ENCODE measurements at regions not wholly inside any gene's neighbourhood (a gene's known extent, or its start where the extent isn't known, plus 50 kb on each side); places are given as distances from the start of the nearest gene placed in this dataset.
A peak's percentile ranks its signal among the peaks of the same experiment; 100 is the strongest.

GRCh38 chr18:37872562-37872961, 307.0 kb upstream of the CELF4 start:
- DNase-seq = no peak
- no peaks in the 10 kb centered on the region for H3K27me3 ChIP-seq (replicated peaks in 2 of 5; ENCODE audit: control insufficient read depth in 4 of 5, insufficient read depth in 5 of 5, low read length in 4 of 5)
- ChIA-PET POLR2A (no interaction called here), CTCF (no interaction called here)
- 100% methylated on average over 2 of the region's 2 CpGs for WGBS (ENCODE audit: insufficient coverage)
- no peaks in the 10 kb centered on the region for H3K4me1 ChIP-seq (ENCODE audit: control extremely low read depth in 1 of 4, control insufficient read depth in 4 of 4, insufficient read depth in 4 of 4, low read length in 3 of 4)
- no peaks in the 10 kb centered on the region for H3K36me3 ChIP-seq (ENCODE audit: control insufficient read depth in 4 of 4, insufficient read depth in 4 of 4, low read length in 3 of 4)
- H3K9me3 ChIP-seq (ENCODE audit: control extremely low read depth in 1 of 5, control insufficient read depth in 4 of 5, insufficient read depth in 2 of 5, low read depth in 1 of 5, low read length in 4 of 5) = no peaks in the 10 kb centered on the region
- no peak overlapping the region for H3K27ac ChIP-seq (ENCODE audit: insufficient read depth in 1 of 2, low read depth in 1 of 2, low read length in 2 of 2, poor library complexity in 1 of 2, severe bottlenecking in 2 of 2)
- no peak overlapping the region for H3K4me3 ChIP-seq (ENCODE audit: control insufficient read depth in 1 of 7, extremely low read depth in 1 of 7, insufficient read depth in 4 of 7, low read depth in 2 of 7, low read length in 6 of 7)

- no peaks in the 10 kb centered on the region for H3K36me3 ChIP-seq (ENCODE audit: control insufficient read depth in 4 of 4, insufficient read depth in 4 of 4, low read length in 3 of 4)
- DNase-seq = no peak
- no peak overlapping the region for H3K27ac ChIP-seq (ENCODE audit: insufficient read depth in 1 of 2, low read depth in 1 of 2, low read length in 2 of 2, poor library complexity in 1 of 2, severe bottlenecking in 2 of 2)
- no peaks in the 10 kb centered on the region for H3K27me3 ChIP-seq (replicated peaks in 2 of 5; ENCODE audit: control insufficient read depth in 4 of 5, insufficient read depth in 5 of 5, low read length in 4 of 5)
- 100% methylated on average over 1 of the region's 1 CpG for WGBS (ENCODE audit: insufficient coverage)
- ChIA-PET POLR2A (no interaction called here), CTCF (no interaction called here)
- H3K9me3 ChIP-seq (ENCODE audit: control extremely low read depth in 1 of 5, control insufficient read depth in 4 of 5, insufficient read depth in 2 of 5, low read depth in 1 of 5, low read length in 4 of 5) = no peaks in the 10 kb centered on the region
- no peak overlapping the region for H3K4me3 ChIP-seq (ENCODE audit: control insufficient read depth in 1 of 7, extremely low read depth in 1 of 7, insufficient read depth in 4 of 7, low read depth in 2 of 7, low read length in 6 of 7)
- H3K4me1 ChIP-seq (ENCODE audit: control extremely low read depth in 1 of 4, control insufficient read depth in 4 of 4, insufficient read depth in 4 of 4, low read length in 3 of 4) = no peaks in the 10 kb centered on the region
Measured at GRCh38 chr18:37871561-37871960, 306.0 kb upstream of the CELF4 start.

GRCh38 chr18:37869051-37869450, 303.5 kb upstream of the CELF4 start:
- ChIA-PET POLR2A (no interaction called here), CTCF (no interaction called here)
- Histone ChIP-seq H3K9me3 (ENCODE audit: control extremely low read depth in 1 of 5, control insufficient read depth in 4 of 5, insufficient read depth in 2 of 5, low read depth in 1 of 5, low read length in 4 of 5) (no peaks in the 10 kb centered on the region), H3K36me3 (ENCODE audit: control insufficient read depth in 4 of 4, insufficient read depth in 4 of 4, low read length in 3 of 4) (no peaks in the 10 kb centered on the region), H3K4me1 (ENCODE audit: control extremely low read depth in 1 of 4, control insufficient read depth in 4 of 4, insufficient read depth in 4 of 4, low read length in 3 of 4) (no peaks in the 10 kb centered on the region), H3K27me3 (replicated peaks in 2 of 5; ENCODE audit: control insufficient read depth in 4 of 5, insufficient read depth in 5 of 5, low read length in 4 of 5) (no peaks in the 10 kb centered on the region), H3K27ac (ENCODE audit: insufficient read depth in 1 of 2, low read depth in 1 of 2, low read length in 2 of 2, poor library complexity in 1 of 2, severe bottlenecking in 2 of 2) (no peak overlapping the region), H3K4me3 (ENCODE audit: control insufficient read depth in 1 of 7, extremely low read depth in 1 of 7, insufficient read depth in 4 of 7, low read depth in 2 of 7, low read length in 6 of 7) (no peak overlapping the region)
- no CpG with 5 or more reads among the region's 2 CpGs for WGBS (ENCODE audit: insufficient coverage)
- DNase-seq = no peak

- Histone ChIP-seq H3K4me1 (ENCODE audit: control extremely low read depth in 1 of 4, control insufficient read depth in 4 of 4, insufficient read depth in 4 of 4, low read length in 3 of 4) (no peaks in the 10 kb centered on the region), H3K36me3 (ENCODE audit: control insufficient read depth in 4 of 4, insufficient read depth in 4 of 4, low read length in 3 of 4) (no peaks in the 10 kb centered on the region), H3K27ac (ENCODE audit: insufficient read depth in 1 of 2, low read depth in 1 of 2, low read length in 2 of 2, poor library complexity in 1 of 2, severe bottlenecking in 2 of 2) (no peak overlapping the region), H3K9me3 (ENCODE audit: control extremely low read depth in 1 of 5, control insufficient read depth in 4 of 5, insufficient read depth in 2 of 5, low read depth in 1 of 5, low read length in 4 of 5) (no peaks in the 10 kb centered on the region), H3K4me3 (ENCODE audit: control insufficient read depth in 1 of 7, extremely low read depth in 1 of 7, insufficient read depth in 4 of 7, low read depth in 2 of 7, low read length in 6 of 7) (no peak overlapping the region), H3K27me3 (replicated peaks in 2 of 5; ENCODE audit: control insufficient read depth in 4 of 5, insufficient read depth in 5 of 5, low read length in 4 of 5) (no peaks in the 10 kb centered on the region)
- ChIA-PET POLR2A (no interaction called here), CTCF (no interaction called here)
- 100% methylated on average over 1 of the region's 1 CpG for WGBS (ENCODE audit: insufficient coverage)
- DNase-seq = no peak
Measured at GRCh38 chr18:37864122-37864521, 298.5 kb upstream of the CELF4 start.

GRCh38 chr18:37861981-37862380, 296.4 kb upstream of the CELF4 start:
- Histone ChIP-seq H3K4me3 (ENCODE audit: control insufficient read depth in 1 of 7, extremely low read depth in 1 of 7, insufficient read depth in 4 of 7, low read depth in 2 of 7, low read length in 6 of 7) (no peak overlapping the region), H3K9me3 (ENCODE audit: control extremely low read depth in 1 of 5, control insufficient read depth in 4 of 5, insufficient read depth in 2 of 5, low read depth in 1 of 5, low read length in 4 of 5) (peaks cover 0 to 1% (median 0%) of the 10 kb centered on the region in 5 experiments), H3K36me3 (ENCODE audit: control insufficient read depth in 4 of 4, insufficient read depth in 4 of 4, low read length in 3 of 4) (no peaks in the 10 kb centered on the region), H3K27me3 (replicated peaks in 2 of 5; ENCODE audit: control insufficient read depth in 4 of 5, insufficient read depth in 5 of 5, low read length in 4 of 5) (no peaks in the 10 kb centered on the region), H3K4me1 (ENCODE audit: control extremely low read depth in 1 of 4, control insufficient read depth in 4 of 4, insufficient read depth in 4 of 4, low read length in 3 of 4) (no peaks in the 10 kb centered on the region), H3K27ac (ENCODE audit: insufficient read depth in 1 of 2, low read depth in 1 of 2, low read length in 2 of 2, poor library complexity in 1 of 2, severe bottlenecking in 2 of 2) (no peak overlapping the region)
- CTCF ChIA-PET = no interaction called here
- WGBS (ENCODE audit: insufficient coverage) = no CpG with 5 or more reads among the region's 2 CpGs
- DNase-seq = no peak
- POLR2A ChIA-PET = no interaction called here

DNA sequence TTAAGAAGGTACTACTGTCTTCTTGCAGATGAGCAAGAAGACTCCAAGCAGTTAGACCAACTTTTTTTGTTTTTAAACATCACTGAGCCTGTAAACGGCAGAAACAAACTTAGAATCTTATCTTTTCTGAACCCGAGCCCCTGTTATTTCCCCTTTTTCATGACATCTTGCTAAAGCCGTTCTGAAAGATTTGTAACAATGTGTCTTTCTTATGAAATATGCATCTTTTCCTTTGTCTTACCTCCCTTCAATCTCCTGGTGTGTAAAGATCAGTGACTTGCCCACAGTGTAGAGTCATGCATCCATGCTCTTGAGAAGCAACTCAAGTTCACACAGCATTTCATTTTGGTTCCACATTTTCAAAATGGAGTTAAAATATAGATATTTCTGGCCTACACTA, 288.8 kb upstream of the CELF4 start:
- ChIA-PET CTCF (no interaction called here), POLR2A (no interaction called here)
- no peaks in the 10 kb centered on the region for H3K27me3 ChIP-seq (replicated peaks in 2 of 5; ENCODE audit: control insufficient read depth in 4 of 5, insufficient read depth in 5 of 5, low read length in 4 of 5)
- no peak overlapping the region for H3K27ac ChIP-seq (ENCODE audit: insufficient read depth in 1 of 2, low read depth in 1 of 2, low read length in 2 of 2, poor library complexity in 1 of 2, severe bottlenecking in 2 of 2)
- DNase-seq = peak in 2 of 3 donors; percentile 53 to 73
- H3K4me1 ChIP-seq (ENCODE audit: control extremely low read depth in 1 of 4, control insufficient read depth in 4 of 4, insufficient read depth in 4 of 4, low read length in 3 of 4) = peaks cover 0 to 9% (median 3%) of the 10 kb centered on the region in 4 experiments
- no peak overlapping the region for H3K4me3 ChIP-seq (ENCODE audit: control insufficient read depth in 1 of 7, extremely low read depth in 1 of 7, insufficient read depth in 4 of 7, low read depth in 2 of 7, low read length in 6 of 7)
- 0% methylated on average over 1 of the region's 3 CpGs for whole genome bisulfite sequencing (ENCODE audit: insufficient coverage)
- H3K36me3 ChIP-seq (ENCODE audit: control insufficient read depth in 4 of 4, insufficient read depth in 4 of 4, low read length in 3 of 4) = no peaks in the 10 kb centered on the region
- H3K9me3 ChIP-seq (ENCODE audit: control extremely low read depth in 1 of 5, control insufficient read depth in 4 of 5, insufficient read depth in 2 of 5, low read depth in 1 of 5, low read length in 4 of 5) = peaks cover 0 to 5% (median 0%) of the 10 kb centered on the region in 5 experiments

GRCh38 chr18:37853706-37854105, 288.1 kb upstream of the CELF4 start:
- Histone ChIP-seq H3K9me3 (ENCODE audit: control extremely low read depth in 1 of 5, control insufficient read depth in 4 of 5, insufficient read depth in 2 of 5, low read depth in 1 of 5, low read length in 4 of 5) (peaks cover 0 to 5% (median 0%) of the 10 kb centered on the region in 5 experiments), H3K27ac (ENCODE audit: insufficient read depth in 1 of 2, low read depth in 1 of 2, low read length in 2 of 2, poor library complexity in 1 of 2, severe bottlenecking in 2 of 2) (no peak overlapping the region), H3K4me3 (ENCODE audit: control insufficient read depth in 1 of 7, extremely low read depth in 1 of 7, insufficient read depth in 4 of 7, low read depth in 2 of 7, low read length in 6 of 7) (no peak overlapping the region), H3K36me3 (ENCODE audit: control insufficient read depth in 4 of 4, insufficient read depth in 4 of 4, low read length in 3 of 4) (no peaks in the 10 kb centered on the region), H3K27me3 (replicated peaks in 2 of 5; ENCODE audit: control insufficient read depth in 4 of 5, insufficient read depth in 5 of 5, low read length in 4 of 5) (no peaks in the 10 kb centered on the region), H3K4me1 (ENCODE audit: control extremely low read depth in 1 of 4, control insufficient read depth in 4 of 4, insufficient read depth in 4 of 4, low read length in 3 of 4) (peaks cover 0 to 9% (median 3%) of the 10 kb centered on the region in 4 experiments)
- CTCF ChIA-PET = no interaction called here
- DNase-seq = peak; percentile 9 to 75 (median 64)
- POLR2A ChIA-PET = interaction anchor here (0.6 to 0.7 kb wide), 2 partner anchors 10 to 126 kb away, joined by 3 read pairs; no protein-coding TSS in a partner anchor
- WGBS (ENCODE audit: insufficient coverage) = 67% methylated on average over 3 of the region's 3 CpGs
